ENCODE measurements at regions not wholly inside any gene's neighbourhood (a gene's known extent, or its start where the extent isn't known, plus 50 kb on each side); places are given as distances from the start of the nearest gene placed in this dataset.
"Not testable (repeated sequence)": the region's sequence is repeated elsewhere in the genome, so short reads cannot be mapped to it uniquely, and the experiment has no call there.

DNA sequence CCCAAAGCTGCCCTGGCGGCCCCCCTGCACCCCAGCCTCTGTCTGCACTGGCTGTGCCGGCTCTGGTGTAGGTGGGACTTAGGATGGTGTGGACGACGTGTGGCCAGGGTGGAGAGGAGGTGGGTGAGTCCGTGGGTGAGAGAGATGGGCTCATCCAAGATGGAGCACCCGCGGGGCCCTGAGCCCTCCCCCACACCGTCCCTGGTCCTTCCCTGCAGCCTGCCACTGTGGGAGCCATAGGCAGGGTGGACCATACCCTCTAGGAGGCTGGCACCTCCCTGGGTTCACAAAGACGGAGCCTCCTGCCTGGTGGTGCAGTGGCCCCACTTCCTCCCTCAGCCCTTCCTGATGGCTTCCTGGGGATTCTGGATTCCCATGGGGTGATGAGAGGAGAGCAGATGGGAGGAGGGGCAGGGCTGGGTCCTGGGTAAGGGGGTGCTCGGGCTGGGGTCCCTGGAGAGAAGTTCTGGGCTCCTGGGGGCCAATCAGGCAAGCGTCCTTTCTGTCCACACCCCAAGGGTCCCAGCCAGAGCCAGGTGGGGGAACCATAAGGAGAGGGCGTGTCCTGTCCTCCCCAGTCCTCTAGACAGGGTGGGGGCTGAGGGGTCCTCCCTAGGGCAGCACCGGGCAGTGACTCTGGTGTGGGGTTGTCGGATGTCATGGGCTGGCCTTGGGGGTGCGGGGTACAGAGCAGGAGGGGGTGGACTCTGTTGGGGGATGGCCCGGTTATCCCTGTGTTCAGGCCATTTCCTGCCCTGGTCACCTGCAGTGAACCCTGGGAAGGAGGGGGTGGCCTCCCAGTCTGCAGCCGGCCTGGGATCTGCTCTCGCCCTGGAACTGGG lies 384.8 kb downstream of the TMEM121 start:
- DNase-seq, result no peak

GRCh38 chr14:105911848-105912292 lies 385.5 kb downstream of the TMEM121 start:
- not testable (repeated sequence) for DNase-seq

- no peak for DNase-seq
Measured at GRCh38 chr14:105912641-105913180, 386.3 kb downstream of the TMEM121 start.

GRCh38 chr14:105913221-105913620 lies 386.8 kb downstream of the TMEM121 start:
- no peak for DNase-seq

DNA sequence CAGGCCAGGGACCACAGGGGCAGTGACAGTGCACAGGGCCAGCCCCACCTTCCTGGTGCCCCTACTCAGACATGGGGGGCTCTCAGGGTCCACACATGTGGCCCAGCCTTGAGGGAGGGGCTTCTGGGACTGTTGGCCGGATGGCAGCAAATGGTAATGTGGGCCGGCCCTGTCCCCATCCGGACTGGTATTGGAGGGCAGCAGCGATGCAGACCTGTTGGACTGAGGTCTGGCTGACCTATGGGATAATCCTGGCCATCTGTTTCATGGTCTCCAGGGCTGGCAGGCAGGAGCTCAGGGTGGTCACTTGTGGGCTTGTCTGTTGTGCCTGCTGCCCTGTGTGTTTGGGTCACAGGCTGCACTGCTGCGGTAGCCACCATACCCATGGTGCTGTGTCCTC lies 387.5 kb downstream of the TMEM121 start:
- DNase-seq, result no peak

GRCh38 chr14:105914281-105914680 lies 387.9 kb downstream of the TMEM121 start:
- DNase-seq, result not testable (repeated sequence)

GRCh38 chr14:105914738-105915385 lies 388.5 kb downstream of the TMEM121 start:
- peak; percentile 3 for DNase-seq

GRCh38 chr14:105915546-105915945 lies 389.2 kb downstream of the TMEM121 start:
- DNase-seq, result not testable (repeated sequence)

DNA sequence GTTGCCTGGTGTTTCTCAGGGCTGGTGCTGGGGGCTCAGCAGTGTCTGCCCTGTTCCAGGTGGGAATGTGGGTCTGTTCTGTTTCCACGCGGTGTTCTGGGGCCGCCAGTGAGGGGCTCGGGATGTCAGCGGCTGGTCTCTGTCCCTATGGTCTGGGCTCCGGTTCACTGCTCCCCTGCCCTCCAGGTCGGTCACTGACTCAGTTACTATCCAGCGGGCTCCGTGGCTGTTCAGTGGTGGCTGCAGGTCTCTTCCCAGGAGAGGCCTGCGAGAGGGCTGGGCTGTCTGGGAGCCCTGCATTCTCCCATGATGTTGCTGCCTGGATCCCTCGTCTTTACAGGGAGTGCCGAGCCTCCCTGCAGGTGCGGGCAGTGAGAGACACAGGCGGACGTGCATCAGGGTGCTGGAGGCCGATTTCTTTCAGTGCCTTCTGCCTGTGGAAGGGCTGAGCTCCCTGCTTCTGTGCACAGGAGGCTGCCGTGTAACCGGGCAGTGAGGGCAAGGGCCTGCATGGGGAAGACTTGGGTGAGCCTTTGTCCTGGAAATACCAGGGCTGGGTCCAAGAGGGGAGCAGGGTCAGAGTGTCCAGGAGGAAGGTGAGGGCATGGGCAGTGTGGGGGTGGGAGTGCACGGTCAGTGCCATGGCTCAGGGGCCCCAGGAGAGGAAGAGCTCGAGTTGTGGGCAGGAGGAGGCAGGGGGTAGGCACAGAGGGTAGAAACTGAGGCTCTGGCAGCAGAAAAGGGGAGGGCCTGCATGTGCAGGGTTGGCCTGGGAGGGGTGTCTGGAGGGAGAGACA lies 391.0 kb downstream of the TMEM121 start:
- peak; percentile 3 for DNase-seq

DNA sequence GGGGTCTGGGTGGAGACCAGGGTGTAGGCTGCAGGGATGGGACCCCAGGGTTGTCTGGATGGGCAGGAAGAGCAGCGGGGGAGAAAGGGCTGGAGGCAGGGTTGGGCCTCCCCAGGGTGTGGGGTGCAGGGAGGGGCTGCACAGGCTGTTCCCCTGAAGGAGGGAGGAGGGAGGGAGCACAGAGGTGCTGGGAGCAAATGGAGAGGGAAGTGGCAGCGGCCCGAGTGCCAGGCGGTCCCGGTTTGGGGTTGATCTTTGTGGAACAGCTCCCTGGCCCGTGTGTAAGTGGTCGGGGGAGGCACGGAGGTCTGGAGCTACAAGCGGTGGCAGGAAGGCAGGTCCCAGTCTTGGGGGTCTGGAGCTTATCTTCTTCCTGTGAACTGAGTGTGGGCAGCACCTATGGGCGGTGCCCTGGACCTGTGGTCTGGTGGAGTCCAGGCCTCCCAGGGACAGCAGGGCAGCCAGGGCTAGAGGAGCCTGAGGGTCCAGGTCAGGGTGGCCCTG lies 391.6 kb downstream of the TMEM121 start:
- peak; percentile 7 for DNase-seq

- peak; percentile 10 for DNase-seq
Measured at GRCh38 chr14:105918496-105919262, 392.3 kb downstream of the TMEM121 start.

DNA sequence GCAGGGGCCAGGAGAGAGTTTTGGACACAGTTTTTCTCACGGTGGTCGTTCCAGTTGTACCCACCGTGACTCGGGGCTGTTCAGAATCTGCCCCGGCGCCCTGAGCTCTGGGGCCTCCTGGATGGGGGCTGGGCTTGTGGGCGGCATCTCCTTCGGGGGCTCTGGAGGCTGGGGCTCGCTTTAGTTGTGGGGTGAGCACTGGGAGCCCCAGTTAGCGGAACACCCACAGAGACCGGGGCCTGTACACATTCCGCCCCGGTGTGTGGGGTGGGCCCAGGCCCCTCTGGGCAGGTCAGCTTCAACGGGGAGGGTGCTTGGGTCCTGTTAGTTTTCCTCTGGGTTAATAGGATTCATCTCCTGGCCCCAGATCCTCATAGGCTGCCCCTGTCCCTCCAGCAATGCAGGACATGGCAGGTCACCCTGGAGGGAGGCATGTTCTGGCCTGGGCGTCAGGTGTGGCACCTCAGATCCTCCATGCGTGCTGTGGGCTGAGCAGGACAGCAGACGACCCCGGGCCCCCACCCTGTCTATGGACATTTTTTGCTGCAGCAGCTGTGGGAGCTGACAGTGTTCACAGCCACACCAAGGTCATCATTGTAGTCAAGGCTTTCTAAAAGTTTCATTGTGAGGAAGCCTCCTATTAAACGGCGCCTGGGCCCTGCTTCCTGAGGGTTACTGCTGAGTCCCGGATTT lies 393.2 kb downstream of the TMEM121 start:
- peak; percentile 11 for DNase-seq

DNA sequence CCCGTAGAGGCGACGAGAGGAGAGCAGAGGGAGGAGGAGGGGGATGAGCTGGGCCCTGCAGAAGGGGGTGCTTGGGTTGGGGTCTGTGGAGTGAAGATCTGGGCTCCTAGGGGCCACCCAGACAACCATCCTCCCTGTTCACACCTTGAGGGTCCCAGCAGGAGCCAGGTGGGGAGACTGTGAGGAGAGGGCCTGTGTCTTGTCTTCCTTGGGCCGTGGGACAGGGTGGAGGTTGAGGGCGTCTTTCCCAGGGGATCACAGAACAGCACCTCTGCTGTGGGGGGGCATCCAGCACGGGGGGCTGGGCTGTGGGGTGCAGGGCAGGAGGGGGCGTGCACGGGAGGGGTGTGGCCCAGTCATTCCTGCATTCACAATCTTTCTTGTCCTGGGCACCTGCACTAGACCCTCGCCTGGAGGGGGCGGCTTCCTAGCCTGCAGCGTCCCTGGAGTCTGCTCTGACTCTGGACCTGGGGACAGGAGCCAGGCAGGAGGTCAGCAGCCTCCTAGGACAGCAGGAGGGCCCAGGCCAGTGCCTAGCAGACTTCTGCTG lies 393.8 kb downstream of the TMEM121 start:
- DNase-seq, result peak; percentile 8

DNA sequence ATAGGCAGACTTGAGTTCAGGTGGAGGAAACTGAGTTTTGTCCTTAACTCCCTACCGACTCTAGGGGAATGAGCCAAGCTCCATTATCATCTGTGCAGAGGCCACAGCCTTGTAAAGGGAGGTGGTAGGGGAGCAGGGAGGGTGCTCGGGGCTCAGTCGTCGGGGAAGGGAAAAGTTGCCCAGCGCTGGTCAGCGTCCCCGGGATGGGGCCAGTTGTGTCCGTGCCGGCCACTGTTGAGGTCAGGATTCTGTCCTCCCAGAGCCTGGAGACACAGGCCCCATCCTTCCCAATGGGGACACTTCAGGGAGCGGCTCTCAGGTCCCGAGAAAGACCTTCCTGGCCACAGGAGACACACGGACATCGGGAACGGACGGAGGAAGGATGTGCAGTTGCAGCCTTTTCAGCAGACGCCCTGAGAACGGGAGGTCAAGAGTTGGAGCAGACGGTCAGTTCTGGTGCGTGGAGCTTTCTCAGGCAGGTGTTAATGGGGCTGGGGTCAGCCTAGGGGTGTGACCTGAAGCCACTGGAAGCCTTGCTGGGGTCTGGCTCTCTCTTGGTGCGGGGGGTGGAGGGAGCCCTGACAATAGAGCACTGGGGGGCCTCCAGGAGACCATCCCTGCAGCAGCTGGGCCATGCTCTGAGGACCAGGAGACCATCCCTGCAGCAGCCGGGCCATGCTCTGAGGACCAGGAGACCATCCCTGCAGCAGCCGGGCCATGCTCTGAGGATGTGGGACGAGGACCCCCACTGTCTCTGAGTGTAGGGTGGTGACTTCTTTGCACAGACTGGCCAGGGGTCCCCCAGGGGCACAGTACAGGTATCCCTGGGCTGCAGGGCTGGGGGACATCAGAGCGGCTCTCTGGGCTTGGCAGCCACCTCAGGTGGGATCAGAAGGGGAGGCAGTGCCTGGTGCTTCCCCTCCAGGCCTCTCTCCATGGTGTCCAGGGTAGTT lies 394.7 kb downstream of the TMEM121 start:
- DNase-seq, result peak; percentile 9

GRCh38 chr14:105921781-105922180 lies 395.4 kb downstream of the TMEM121 start:
- not testable (repeated sequence) for DNase-seq

GRCh38 chr14:105923520-105924191 lies 397.3 kb downstream of the TMEM121 start:
- DNase-seq, result not testable (repeated sequence)

DNA sequence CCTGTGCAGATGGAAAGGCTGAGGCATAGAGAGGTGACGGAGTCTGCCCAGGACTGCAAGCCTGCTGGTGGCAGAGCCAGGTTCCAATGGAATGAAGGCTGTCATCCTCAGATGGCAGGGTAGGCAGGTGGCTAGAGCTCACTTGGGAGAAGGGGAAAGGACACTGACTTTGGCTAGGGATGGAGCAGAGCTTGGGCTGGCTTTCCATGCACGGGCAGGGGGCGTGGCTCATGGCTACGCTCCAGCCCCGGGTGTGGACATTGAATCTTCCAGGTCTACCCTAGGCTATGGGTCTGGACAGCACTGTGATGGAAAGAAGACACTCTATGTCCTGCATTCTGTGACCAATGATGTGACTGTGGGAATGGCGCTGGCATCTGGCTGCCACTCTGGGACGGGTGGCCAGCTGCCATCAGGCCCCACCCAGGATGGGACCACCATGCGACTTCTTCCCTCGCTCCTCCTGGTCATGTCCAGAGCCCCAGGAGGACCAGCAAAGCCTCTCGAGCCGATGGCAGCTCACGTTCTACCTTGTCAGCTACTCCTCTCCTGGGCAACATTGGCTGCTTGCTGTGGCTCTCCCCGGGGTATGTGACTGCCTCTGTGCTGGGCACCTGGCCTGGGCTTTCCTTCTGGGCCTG lies 398.7 kb downstream of the TMEM121 start:
- DNase-seq, result no peak

DNA sequence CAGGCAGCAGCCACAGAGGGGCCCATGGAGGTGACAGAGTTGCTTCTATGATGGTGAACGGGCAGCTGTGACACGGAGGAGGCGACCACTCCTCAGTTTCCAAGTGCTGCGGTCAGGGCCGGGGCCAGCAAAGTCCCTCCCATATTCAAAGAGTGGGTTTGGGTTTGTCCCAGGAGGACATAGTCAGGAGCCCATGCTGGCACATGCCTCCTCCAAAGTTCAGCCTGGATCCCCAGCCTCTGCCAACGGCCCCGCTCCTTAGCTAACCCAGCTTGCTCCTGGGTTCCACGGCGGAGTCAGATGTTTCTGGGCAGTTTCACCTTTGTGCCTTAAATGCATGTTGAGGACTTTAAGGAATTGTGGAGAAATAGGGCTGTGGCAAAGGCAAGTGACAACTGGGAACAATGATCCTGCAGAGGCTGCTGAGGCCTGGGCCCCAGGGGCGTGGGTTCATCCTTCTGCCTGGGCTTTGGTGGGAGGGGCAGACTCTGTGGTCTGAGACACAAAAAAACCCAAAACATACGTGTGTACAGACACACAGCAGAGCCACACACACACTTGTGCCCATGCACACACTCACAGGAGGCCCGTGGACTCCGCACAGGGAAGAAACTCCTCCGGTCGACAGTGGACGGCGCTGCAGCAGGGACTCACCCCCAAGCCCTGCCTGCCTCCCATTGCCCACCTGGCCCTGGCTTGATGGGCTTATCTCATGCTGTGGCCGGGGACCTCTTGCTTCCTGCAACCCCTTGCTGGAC lies 399.4 kb downstream of the TMEM121 start:
- no peak for DNase-seq

All from activated CD8-positive, alpha-beta memory T cell treated with anti-CD3 and anti-CD28 coated beads, Interleukin-2, amount 50 U/mL, for 4 hours (primary cell).